Activated CD8-positive, alpha-beta T cell treated with anti-CD3 and anti-CD28 coated beads for 36 hours (primary cell): ENCODE measurements at regions not wholly inside any gene's neighbourhood (a gene's known extent, or its start where the extent isn't known, plus 50 kb on each side); places are given as distances from the start of the nearest gene placed in this dataset.
"Not testable (repeated sequence)": the region's sequence is repeated elsewhere in the genome, so short reads cannot be mapped to it uniquely, and the experiment has no call there.

Source experiments
- ATAC-seq: fragments of 200-7000 bp; cut with Tn5 transposase; one replicate; pipeline ENCODE4 v1.10.0; 2021; ENCODE audit warnings: mild to moderate bottlenecking, moderate library complexity
- CTCF ChIA-PET: fragments of 350-600 bp; sonication (Branson Sonifier 250); formaldehyde crosslinking; loops from one replicate; lab custom pipeline; 2021; ENCODE audit warnings: antibody characterized with exemption; lab: Charles Lee
- POLR2A ChIA-PET: fragments of 350-600 bp; sonication (Branson Sonifier 250); formaldehyde crosslinking; loops from one replicate; lab custom pipeline; 2021; ENCODE audit warnings: antibody characterized with exemption; lab: Charles Lee
- DNase-seq: peaks from one replicate; pipeline ENCODE4 v3.0.0-alpha.2; 2020
- H3K27ac Mint-ChIP-seq: one replicate; pipeline ENCODE4 v1.8.0; 2021; ENCODE audit warnings: mild to moderate bottlenecking, mixed read lengths
- H3K27me3 Mint-ChIP-seq: one replicate; pipeline ENCODE4 v1.8.0; 2021; ENCODE audit warnings: mixed read lengths
- H3K36me3 Mint-ChIP-seq: one replicate; pipeline ENCODE4 v1.8.0; 2021; ENCODE audit warnings: low read depth, mixed read lengths
- H3K4me1 Mint-ChIP-seq: one replicate; pipeline ENCODE4 v1.8.0; 2021; ENCODE audit warnings: low read depth, mixed read lengths
- H3K4me3 Mint-ChIP-seq: one replicate; pipeline ENCODE4 v1.8.0; 2021; ENCODE audit warnings: mild to moderate bottlenecking, moderate library complexity, mixed read lengths
- H3K9me3 Mint-ChIP-seq: one replicate; pipeline ENCODE4 v1.8.0; 2021; ENCODE audit warnings: mixed read lengths
- intact Hi-C: fragments of 100-400 bp; cut with micrococcal nuclease; formaldehyde crosslinking; loops from one replicate; pipeline ENCODE4 v1.10.0; 2022
- TF ChIP-seq, protein P1 (sequence below): fragments of 200-600 bp; IDR thresholded peaks from one replicate; pipeline ENCODE4 v1.8.0; 2022; ENCODE audit warnings: antibody characterized with exemption, mild to moderate bottlenecking

DNA sequence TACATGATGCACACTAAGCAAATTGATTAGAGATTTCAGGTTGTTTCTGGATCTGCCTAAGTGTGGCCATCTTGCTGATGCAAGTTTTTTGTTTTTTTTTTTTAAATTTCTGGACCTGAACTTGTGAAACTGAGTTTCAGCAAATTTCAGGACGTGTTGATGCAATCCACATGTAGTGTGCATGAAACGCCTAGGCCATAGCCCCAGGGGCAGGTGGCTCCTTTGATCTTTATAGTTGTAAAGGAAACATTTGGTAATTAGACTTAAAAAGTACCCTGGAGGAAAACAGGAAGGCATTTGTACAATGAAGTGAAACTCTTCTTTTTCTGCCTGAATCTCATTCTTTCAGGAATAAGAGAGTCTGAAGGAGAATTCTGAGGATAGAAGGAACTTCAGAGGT, 162.2 kb upstream of the LHX8 start:
- intact Hi-C loops, result no loop called here
- no peak overlapping the region for H3K27ac Mint-ChIP-seq
- ATAC-seq, result no peak
- no peak overlapping the region for H3K4me3 Mint-ChIP-seq
- H3K36me3 Mint-ChIP-seq, result no peaks in the 10 kb centered on the region
- no peak for DNase-seq
- ChIA-PET POLR2A (no interaction called here), CTCF (no interaction called here)
- no peaks in the 10 kb centered on the region for H3K27me3 Mint-ChIP-seq
- H3K4me1 Mint-ChIP-seq, result no peaks in the 10 kb centered on the region
- no peaks in the 10 kb centered on the region for H3K9me3 Mint-ChIP-seq
- TF ChIP-seq, protein P1, sequence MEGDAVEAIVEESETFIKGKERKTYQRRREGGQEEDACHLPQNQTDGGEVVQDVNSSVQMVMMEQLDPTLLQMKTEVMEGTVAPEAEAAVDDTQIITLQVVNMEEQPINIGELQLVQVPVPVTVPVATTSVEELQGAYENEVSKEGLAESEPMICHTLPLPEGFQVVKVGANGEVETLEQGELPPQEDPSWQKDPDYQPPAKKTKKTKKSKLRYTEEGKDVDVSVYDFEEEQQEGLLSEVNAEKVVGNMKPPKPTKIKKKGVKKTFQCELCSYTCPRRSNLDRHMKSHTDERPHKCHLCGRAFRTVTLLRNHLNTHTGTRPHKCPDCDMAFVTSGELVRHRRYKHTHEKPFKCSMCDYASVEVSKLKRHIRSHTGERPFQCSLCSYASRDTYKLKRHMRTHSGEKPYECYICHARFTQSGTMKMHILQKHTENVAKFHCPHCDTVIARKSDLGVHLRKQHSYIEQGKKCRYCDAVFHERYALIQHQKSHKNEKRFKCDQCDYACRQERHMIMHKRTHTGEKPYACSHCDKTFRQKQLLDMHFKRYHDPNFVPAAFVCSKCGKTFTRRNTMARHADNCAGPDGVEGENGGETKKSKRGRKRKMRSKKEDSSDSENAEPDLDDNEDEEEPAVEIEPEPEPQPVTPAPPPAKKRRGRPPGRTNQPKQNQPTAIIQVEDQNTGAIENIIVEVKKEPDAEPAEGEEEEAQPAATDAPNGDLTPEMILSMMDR, result no peak

DNA sequence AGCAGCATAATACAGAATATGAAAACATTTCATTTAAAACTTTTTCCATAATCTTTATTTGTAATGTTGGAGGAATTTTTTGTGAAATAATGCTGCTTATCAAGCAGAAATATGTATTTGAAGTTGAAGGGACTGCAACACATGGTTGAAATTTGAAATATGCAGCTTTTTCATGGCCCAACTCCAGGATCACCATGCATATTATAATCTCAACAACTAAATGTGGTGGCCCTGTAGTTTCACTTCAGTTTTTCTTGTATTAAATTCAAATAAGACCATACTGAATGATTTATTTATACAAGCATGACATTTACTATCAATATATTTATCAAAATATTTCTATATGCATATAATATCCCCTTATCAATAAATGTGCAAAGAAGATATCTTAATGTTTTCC, 157.7 kb upstream of the LHX8 start:
- POLR2A ChIA-PET, result no interaction called here
- Mint-ChIP-seq H3K9me3 (peaks cover 4% of the 10 kb centered on the region), H3K27ac (no peak overlapping the region), H3K4me1 (no peaks in the 10 kb centered on the region), H3K27me3 (no peaks in the 10 kb centered on the region), H3K4me3 (no peak overlapping the region), H3K36me3 (no peaks in the 10 kb centered on the region)
- CTCF ChIA-PET, result no interaction called here
- no peak for DNase-seq
- TF ChIP-seq, protein P1, result no peak
- no peak for ATAC-seq
- intact Hi-C loops, result no loop called here

DNA sequence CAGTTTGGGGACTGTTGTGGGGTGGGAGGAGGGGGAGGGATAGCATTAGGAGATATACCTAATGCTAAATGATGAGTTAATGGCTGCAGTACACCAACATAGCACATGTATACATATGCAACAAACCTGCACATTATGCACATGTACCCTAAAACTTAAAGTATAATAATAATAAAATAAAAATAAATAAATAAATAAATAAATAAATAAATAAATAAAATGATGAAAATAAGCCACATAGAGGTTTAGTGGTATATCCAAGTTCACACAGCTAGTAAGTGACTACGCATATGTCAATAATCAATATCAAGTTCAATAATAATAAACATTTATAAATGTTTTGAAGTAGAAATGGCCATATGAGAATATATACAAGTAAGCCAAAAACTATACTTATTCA, 141.7 kb upstream of the LHX8 start:
- DNase-seq, H3K27me3 Mint-ChIP-seq, intact Hi-C loops, ATAC-seq, CTCF ChIA-PET, H3K27ac Mint-ChIP-seq, POLR2A ChIA-PET, H3K4me1 Mint-ChIP-seq, H3K9me3 Mint-ChIP-seq, H3K4me3 Mint-ChIP-seq, H3K36me3 Mint-ChIP-seq: not testable (repeated sequence)

DNA sequence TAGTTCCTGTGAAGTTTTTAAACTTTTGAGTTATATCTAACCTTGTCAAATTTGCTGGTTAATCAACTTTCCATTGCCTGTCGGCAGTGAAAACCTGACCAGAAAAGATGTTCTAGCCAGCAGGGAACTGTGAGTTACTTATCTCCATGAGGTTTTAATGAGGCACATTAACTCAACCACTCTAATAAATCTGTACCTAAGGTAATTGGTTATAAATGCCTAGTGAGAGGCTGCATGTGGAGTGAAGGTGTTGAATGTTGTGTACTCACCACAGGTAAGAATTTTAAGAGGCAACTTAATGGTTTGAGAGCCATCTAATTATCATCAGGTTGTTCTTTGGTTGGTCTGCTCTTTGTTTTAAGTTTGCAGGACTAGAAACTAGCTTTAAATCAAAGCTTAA, 138.4 kb upstream of the LHX8 start:
- TF ChIP-seq, protein P1, result no peak
- DNase-seq, result no peak
- H3K4me1 Mint-ChIP-seq, result no peaks in the 10 kb centered on the region
- H3K27me3 Mint-ChIP-seq, result no peaks in the 10 kb centered on the region
- H3K27ac Mint-ChIP-seq, result no peak overlapping the region
- ATAC-seq, result no peak
- no peaks in the 10 kb centered on the region for H3K9me3 Mint-ChIP-seq
- no peaks in the 10 kb centered on the region for H3K36me3 Mint-ChIP-seq
- ChIA-PET POLR2A (no interaction called here), CTCF (no interaction called here)
- intact Hi-C loops, result no loop called here
- no peak overlapping the region for H3K4me3 Mint-ChIP-seq

DNA sequence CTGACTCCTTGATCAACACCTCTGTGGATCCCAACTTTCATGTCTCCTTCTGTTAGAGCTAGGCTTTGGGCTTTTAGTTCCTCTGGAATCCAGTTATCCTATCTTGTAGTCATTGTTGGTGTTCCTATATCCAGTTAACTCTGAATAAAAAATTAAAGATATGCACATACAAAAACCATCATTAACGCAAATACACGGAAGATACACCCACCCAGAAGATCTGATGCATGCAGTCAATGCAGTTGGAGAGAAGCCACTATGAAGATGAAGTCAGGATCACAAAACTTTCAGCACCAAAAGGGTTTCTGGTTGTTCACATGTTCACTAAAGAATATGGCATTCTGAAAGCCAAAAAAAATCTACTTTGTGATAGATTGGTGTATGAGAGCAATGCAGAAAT, 123.6 kb upstream of the LHX8 start:
- POLR2A ChIA-PET, result no interaction called here
- no peak overlapping the region for H3K27ac Mint-ChIP-seq
- ATAC-seq, result no peak
- DNase-seq, result no peak
- H3K36me3 Mint-ChIP-seq, result no peaks in the 10 kb centered on the region
- no peak overlapping the region for H3K4me3 Mint-ChIP-seq
- TF ChIP-seq, protein P1, result no peak
- H3K4me1 Mint-ChIP-seq, result no peaks in the 10 kb centered on the region
- no peaks in the 10 kb centered on the region for H3K27me3 Mint-ChIP-seq
- intact Hi-C loops, result no loop called here
- CTCF ChIA-PET, result no interaction called here
- no peaks in the 10 kb centered on the region for H3K9me3 Mint-ChIP-seq

DNA sequence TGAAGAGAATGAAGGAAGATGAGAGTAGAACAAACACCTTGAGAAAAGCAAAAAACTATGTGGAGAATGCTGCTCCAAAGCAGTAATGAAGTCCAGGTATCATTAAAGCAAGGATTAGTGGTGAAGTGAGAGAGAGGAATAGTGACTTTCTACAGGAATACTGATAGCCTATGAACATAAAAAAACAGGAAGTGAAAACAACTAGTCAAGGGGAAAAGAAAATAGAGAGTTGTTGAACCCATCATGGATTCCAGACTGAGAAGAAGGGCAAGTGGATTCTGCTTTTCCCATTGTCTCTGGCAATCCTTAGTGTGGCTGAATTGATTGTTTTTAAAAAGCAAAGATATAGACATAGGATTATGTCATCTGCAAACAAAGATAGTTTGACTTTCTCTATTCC, 119.9 kb upstream of the LHX8 start:
- CTCF ChIA-PET, result no interaction called here
- H3K36me3 Mint-ChIP-seq, result no peaks in the 10 kb centered on the region
- intact Hi-C loops, result no loop called here
- ATAC-seq (no peak), DNase-seq (no peak)
- no peaks in the 10 kb centered on the region for H3K4me1 Mint-ChIP-seq
- H3K27ac Mint-ChIP-seq, result no peak overlapping the region
- H3K4me3 Mint-ChIP-seq, result no peak overlapping the region
- POLR2A ChIA-PET, result no interaction called here
- no peaks in the 10 kb centered on the region for H3K27me3 Mint-ChIP-seq
- TF ChIP-seq, protein P1, result no peak
- peaks cover 5% of the 10 kb centered on the region for H3K9me3 Mint-ChIP-seq
